GM19397 (cell line): ENCODE measurements at regions not wholly inside any gene's neighbourhood (a gene's known extent, or its start where the extent isn't known, plus 50 kb on each side); places are given as distances from the start of the nearest gene placed in this dataset.

Experiments
- ATAC-seq: cut with Tn5 transposase; IDR thresholded peaks from one replicate; pipeline ENCODE4 v1.9.1; 2021; ENCODE audit warnings: mild to moderate bottlenecking, moderate library complexity; ENCODE audit not compliant: unreplicated experiment

DNA sequence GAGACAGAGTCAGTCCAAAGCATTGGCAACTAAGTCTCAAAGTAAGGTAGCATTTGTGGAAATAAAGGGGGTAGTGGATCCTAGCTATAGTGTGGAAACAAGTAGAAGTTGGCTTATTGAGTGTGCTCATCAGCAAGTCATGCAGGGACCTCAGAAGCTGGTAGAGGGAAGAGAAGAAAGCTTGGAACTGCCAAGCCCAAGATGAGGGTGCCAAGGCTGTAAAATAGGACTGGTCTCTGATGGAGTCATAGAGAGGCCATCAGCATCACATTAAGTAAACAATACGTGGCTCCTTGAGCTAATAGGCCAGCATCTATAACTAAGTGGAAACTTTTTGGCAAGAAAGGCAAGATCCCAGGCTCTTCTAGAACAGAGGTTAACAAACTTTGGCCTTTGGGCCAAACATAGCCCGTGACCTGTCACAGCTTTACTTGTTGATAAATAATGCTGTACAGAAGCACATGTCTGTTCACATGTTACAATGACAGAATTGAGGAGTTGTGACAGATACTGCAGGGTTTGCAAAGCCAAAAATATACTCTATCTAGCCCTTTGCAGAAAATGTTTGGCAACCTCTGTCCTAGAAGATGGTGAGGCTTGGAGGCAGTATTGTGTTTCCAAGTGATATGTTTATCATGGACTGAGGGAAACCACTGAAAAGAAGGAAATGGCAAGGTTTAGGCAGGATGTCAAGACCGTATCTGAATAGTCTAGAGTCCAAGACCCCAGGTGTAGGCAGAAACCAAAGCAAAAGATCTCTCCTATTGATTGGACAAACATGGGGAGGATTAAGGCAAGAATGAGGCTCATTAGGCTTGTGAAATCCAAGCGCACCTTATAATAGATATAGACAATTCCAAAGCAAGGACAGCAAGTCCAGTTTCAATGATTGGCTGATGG, 62.5 kb upstream of the CD44 start:
- ATAC-seq: no peak

DNA sequence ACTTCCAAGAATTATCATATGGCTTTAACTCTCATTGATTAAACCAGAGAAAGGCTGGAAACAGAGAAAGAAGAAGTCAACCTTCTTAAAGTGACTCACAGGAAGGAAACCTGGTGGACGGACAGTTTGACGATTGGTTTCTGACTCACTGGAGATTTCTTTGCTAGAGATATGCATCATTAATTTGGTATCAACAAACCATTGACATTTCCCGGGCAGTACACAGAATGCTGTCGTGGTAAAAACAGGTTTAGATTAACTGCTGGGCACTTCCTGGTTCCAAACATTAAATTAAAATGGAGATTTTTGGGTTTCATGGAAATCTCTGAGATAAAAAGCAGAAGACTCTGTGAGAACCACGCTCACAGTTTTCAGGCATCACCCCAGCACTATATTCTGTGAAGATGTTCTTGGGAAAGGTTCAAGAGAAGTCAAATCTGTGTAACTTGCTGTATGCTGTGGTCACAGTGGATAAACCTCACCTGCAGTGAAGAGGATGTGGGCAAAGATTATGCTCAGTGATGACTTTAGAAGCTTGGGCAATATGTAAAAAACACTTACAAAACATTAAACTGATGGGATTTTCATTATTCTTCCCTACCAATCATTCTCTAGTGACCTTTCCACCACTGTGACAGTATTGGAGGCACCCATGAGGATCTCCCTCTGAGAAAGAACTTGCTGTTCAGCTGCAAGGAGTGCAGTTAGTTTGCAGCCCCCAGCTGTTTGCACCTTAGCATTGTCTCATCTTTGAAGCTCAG, 61.1 kb upstream of the CD44 start:
- peak; percentile 46 for ATAC-seq

DNA sequence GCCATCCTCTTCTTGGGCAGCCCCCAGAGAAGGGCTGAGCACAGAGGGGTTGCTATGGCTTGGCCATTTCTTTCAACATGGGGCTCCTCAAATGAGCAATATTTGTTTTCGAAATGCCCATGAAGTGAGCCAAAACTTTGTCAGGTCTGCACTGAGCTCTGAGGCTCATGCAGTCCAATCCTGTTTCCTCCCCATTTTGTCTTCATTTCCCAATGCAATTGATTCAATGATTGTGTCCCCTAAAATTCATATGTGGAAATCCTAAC, 60.6 kb upstream of the CD44 start:
- no peak for ATAC-seq

DNA sequence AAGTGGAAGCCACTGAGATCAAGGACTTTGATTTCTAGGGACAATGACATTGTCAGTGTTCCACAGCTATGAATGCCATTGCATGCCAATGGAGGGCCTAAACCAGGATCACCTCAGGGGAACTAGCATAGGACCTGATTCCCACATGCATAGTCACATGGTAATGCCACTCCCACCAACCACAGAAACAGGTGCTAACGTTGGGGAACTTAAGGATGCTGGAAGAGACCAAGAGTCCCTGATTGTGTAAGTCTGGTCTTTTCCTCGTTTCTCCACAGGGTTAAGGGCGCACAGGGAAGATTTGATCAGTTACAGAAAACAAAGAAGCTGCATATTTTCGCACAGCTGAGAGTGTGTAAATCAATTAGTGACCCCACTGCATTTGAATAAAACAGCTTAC, 59.4 kb upstream of the CD44 start:
- ATAC-seq: no peak

DNA sequence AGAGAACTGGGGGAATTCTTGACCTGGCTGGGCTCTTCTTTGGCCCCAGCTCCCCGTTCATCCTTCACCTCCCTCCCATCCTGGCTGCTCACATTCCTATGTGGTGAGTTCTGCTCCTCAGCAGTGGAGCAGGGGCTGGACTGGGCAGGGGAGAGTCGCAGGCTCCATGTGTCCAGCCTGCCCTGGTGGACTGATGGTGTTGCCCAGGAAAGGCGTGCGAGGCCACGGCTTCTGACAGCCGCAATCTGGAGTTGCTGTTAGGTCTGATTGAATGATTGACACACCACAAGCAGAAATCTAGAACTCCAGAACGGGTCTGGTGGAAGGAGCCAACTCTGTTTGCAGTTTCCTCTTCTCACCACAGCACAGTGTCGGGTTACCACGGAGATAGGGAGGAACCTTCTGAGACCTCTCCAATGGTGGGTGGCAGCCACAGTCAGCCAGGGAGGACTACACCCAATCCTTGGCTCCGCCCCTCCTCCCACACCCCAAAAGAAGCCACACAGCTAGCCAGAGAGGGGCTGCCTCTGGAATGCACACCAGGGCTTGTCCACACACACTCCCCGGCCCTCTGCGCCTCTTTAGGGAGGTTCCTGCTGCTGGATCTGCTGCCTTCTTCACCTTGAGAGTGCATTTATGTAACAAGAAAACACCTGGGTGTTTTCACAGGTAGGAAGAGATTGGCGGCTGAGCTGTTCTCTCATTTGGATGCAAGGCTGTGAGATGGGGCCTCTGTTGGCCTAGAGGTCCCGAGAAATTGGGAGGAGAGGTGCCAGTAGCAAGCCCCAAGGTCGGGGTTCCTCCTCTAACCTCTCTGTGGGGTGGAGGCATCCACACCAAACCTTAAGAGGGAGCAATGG, 56.4 kb upstream of the CD44 start:
- peak; percentile 69 for ATAC-seq

DNA sequence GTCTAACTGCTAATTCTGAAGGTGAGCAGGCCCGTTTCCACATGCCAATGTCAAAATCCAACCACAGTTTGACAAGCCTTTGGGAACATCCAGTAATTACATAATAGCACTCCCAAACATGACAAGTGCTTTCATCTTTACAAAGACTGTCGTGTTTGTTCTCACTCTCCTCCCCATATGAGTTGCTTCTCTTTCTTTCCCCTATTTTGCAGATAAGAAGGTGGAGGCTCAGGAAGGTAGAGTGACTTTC, 55.9 kb upstream of the CD44 start:
- ATAC-seq: no peak

DNA sequence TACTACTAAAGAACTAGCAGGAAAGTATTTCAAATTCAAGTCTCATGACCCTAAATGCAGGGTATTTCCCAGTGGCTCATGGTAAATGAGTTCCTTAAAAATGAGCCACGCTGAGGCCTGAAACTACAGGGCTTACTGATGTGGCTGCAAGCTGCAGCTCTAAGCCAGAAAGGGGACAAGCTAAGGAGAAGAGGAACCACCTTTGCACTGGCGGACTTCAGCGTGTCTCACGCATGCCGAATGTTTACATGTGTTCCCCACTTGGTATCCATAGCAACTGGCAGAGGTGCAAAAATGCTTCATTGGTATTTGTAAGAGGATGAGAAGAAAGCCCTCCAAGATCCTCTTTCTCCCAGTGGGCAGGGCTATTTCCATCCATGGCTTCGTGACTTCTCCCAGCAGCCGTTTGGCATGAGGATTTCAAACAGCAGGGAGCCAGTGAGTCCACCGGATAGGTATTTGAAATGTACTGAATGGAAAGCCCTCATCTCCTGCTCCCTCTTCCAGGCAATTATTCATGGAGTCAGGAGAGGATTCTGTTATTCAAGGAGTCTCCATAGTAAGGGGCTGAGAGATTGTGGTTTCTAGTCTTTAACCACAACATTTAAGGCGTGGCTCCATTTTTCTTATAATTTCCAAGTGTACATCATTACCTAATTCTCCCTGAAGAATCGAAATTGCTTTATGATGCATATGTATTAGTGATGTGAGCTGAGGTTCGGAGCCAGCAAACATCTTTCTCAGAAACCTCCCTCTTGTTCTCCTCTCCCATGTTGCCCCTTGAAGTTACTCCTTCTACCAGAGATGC, 55.3 kb upstream of the CD44 start:
- ATAC-seq: peak; percentile 62

DNA sequence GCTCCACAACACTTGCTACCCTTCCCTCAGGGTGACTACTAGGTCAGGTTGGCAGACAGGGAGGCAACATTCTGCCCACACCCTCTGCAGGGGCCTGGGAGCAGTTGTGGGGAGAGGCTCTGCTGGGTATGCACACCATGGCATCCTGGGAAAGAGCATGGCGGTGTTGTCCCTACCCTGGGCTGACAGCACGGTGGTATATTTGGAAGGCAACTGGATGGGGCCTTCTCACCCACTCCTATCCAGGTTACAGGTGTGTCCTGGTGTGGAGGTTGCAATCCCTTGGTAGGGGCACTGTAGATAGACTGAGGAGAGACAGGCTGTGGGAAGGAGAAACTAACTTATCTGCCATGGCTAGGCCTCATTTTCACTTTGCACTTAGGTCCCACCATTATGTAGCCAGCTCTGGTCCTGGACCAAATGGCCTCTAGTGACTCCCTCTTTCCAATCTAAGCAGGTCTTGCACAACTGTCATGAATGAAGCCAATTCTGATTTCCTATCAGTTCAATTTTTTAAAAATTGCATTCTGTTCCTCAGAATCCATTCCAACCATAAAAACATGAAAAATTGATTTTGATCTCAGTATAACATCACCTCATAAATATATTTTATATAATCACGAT, 54.0 kb upstream of the CD44 start:
- ATAC-seq: no peak

DNA sequence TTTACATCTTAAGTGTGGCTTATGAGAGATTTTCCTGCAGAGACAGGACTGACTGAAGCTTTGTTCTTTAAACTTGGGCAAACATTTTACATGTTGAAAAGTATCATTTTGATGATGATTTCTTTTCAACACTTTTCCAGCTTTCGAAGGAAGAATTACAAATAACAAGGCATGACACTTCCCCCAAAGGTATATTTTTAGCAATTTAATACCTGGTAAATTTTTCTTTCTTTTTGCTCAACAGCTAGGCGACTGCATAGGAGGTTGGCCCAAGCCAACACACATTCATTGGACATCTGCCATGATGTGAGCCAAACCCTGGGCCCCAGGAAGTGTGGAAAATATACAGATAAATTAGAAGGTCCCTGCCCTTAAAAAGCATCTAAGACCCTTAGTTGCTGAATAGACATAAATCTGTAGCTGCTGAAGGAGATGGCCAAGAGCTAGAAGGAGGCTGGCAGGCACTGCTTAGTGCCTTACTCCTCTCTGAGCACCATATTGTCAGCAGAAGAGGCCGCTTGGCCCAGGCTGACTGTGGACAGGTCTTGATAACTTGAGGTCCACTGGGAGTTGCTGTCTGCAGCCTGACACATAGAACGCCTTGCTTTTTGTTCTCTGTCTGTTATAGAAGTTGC, 53.3 kb upstream of the CD44 start:
- no peak for ATAC-seq

DNA sequence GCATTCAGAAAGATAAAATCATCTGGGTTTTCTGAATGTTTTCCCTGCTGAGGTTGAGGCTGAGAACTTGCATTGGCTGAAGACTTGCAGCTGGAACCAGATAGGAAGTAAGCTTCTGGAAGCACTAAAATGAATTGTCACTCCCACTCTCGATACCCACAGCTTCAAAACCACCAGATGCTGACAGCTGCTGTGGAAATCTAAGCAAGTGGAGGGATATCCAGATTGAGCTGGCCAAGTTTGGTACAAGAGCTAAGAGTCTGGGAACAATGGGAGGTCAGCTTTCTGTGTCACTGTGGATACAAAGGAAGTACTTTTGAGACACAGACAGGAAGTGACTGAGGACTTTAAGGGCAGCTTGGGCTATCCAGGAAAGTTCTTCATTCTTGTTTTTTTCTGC, 51.3 kb upstream of the CD44 start:
- no peak for ATAC-seq

DNA sequence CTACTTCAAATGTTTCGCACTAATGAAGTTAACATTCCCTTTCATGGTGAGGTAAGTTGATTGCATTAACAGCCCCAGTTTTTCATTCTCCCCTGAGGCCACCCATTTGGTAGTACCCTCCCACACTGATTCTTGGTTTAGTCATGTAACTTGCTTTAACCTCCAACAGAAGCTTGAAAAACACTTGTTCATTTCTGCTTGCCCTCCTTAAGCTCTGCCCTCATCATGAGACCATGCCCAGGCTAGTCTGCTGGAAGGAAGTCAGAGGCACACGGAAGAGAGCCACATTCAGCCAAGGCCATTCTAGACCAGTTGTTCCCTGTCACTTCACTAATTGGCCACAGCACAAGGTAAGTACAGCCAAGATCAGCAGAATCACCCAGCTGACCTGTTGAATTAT, 50.7 kb upstream of the CD44 start:
- no peak for ATAC-seq

DNA sequence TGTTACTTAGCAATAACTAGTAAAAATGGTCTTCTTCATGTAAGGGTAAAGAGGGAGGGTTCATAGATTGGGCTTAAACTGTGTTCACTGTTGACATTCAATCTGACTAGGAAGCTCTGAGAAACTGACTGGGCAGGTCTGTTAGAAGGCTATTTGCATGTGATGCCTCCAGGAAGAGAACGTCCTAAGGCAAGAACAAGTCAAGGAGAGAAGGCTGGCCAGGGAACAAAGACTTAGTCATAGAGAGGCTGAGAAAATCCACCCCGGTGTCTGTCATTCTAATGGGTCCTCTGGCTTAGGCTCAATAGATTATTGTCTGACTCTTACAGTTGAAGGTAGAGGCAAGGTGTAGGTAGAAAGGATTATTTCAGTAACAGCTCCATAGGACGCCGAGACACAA, 50.3 kb upstream of the CD44 start:
- ATAC-seq: no peak
